ENCODE measurements at regions not wholly inside any gene's neighbourhood (a gene's known extent, or its start where the extent isn't known, plus 50 kb on each side); places are given as distances from the start of the nearest gene placed in this dataset.

GRCh38 chr10:125294109-125294508 is 133.7 kb upstream of the CTBP2 start:
- Histone ChIP-seq H3K4me3 (no peak overlapping the region), H3K27ac (no peak overlapping the region)
- DNase-seq (ENCODE audit: low spot score) = no peak
- TF ChIP-seq CTCF (IDR thresholded peaks at IDR 0.05) = no peak

GRCh38 chr10:125291836-125292235 is 131.5 kb upstream of the CTBP2 start:
- H3K27ac ChIP-seq = no peak overlapping the region
- TF ChIP-seq CTCF (IDR thresholded peaks at IDR 0.05) = no peak
- DNase-seq (ENCODE audit: low spot score) = no peak

DNA sequence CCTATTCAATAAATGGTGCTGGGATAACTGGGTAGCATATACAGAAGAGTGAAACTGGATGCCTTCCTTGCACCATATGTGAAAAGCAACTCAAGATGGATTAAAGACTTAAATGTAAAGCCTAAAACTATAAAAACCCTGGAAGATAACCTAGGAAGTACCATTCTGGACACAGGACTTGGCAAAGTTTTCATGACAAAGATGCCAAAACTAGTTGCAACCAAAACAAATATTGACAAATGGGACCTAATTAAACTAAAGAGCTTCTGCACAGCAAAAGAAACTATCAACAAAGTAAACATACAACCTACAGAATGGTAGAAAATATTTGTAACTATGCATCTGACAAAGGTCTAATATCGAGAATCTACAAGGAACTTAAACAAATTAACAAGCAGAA is 129.1 kb upstream of the CTBP2 start:
- Histone ChIP-seq H3K4me3 (no peak overlapping the region), H3K27ac (no peak overlapping the region)
- TF ChIP-seq CTCF (IDR thresholded peaks at IDR 0.05) = no peak
- no peak for DNase-seq (ENCODE audit: low spot score)

More at GRCh38 chr10:125291836-125292235, 131.5 kb upstream of the CTBP2 start:
- no peak overlapping the region for H3K4me3 ChIP-seq

DNA sequence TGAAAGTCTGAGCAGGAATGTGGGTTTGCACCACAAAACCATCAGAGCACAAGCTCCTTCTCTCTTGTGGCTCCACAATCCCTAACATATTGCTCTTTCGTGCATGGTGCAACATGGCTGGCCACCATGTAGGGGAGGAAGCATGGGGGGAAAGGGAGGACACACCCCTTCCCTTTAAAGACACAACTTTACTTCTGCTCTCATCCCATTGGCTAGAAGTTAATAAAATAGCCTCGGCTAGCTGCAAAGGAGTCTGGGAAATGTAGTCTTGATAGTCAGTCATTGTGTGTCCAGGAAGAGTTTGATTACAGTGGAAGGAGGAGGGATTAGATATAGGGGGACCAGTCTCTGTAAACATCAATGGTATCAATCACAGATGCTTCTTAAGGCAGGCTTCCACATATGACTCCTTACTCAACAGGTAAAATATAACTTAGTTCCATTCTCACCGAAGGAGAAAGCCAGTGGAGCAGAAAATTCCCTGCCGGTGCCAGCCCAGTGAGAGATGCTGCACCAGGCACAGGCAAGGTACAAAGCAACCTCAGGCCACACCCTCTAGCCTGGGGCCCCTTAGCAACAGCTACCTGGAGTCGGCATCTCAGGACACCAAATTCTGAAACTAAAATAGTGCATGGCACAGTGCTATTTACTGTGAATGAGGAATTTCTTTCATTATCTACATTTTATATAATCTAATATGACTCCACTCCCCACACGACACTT is 124.7 kb upstream of the CTBP2 start:
- TF ChIP-seq CTCF (IDR thresholded peaks at IDR 0.05) = no peak
- DNase-seq (ENCODE audit: low spot score) = no peak
- no peak overlapping the region for H3K4me3 ChIP-seq
- no peak overlapping the region for H3K27ac ChIP-seq

GRCh38 chr10:125283836-125284614 is 123.7 kb upstream of the CTBP2 start:
- no peak for TF ChIP-seq CTCF (IDR thresholded peaks at IDR 0.05)
- no peak for DNase-seq (ENCODE audit: low spot score)
- Histone ChIP-seq H3K4me3 (no peak overlapping the region), H3K27ac (no peak overlapping the region)

DNA sequence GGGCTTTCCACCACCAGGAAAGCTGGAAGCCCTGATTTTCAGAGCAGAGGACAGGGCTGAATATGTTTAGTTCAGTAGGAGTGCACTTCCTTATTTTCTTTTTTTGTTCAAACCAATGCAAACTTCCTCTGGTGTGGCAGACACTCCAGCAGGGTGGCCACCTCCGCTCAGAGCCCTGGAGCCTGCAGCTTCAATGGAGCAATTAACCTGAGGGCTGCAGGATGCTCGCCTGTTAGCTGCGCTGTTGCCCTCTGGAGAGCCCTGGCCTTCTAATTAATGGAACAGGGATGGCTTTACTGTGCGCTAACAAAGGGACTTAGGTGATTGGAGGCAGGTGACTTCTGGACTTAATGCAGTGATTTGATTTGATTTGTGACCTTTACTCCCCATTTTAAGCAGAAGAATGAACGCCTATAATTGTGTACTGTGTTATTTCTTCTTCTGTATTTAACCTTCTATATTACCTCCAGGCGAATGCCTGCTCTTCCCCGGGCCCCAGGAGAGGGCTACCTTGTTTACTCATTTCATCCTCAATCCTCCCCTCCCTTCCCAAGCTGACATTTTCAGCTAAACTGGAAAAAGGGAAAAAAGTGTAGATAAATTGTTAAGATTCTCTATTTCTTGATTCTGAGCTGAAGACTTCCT is 123.0 kb upstream of the CTBP2 start:
- TF ChIP-seq CTCF (IDR thresholded peaks at IDR 0.05) = no peak
- H3K4me3 ChIP-seq = no peak overlapping the region
- DNase-seq (ENCODE audit: low spot score) = no peak
- H3K27ac ChIP-seq = no peak overlapping the region
